PC-9 (cell line): ENCODE measurements at regions not wholly inside any gene's neighbourhood (a gene's known extent, or its start where the extent isn't known, plus 50 kb on each side); places are given as distances from the start of the nearest gene placed in this dataset.

Source experiments
- BruUV-seq: library from RNA; stranded (reverse); fragments of 400-500 nt; replicated peaks from 2 replicates; lab custom pipeline; 2021; lab: Mats Ljungman, UMichigan
- CTCF ChIA-PET: fragments of 300-600 bp; sonication (Branson Sonifier 250); formaldehyde crosslinking; loops from one replicate; lab custom pipeline; 2022; ENCODE audit warnings: antibody characterized with exemption; lab: Charles Lee
- POLR2A ChIA-PET: fragments of 300-600 bp; sonication (Branson Sonifier 250); formaldehyde crosslinking; loops from one replicate; lab custom pipeline; 2022; ENCODE audit warnings: antibody characterized with exemption; ENCODE audit not compliant: unreplicated experiment; lab: Charles Lee
- DNase-seq, 2 experiments: peaks; one replicate each; pipeline versions ENCODE4 v3.0.0 to v3.0.0-alpha.2; 2015 to 2022; ENCODE audit warnings: mixed read lengths in 1 of 2
- H2AFZ ChIP-seq: fragments of 200-600 bp; sonication (generic); 2 replicates; pipeline ENCODE4 v1.8.1; 2017; ENCODE audit warnings: antibody characterized with exemption
- H3F3A ChIP-seq: fragments of 200-600 bp; sonication (generic); 2 replicates; pipeline ENCODE4 v1.8.1; 2017; ENCODE audit warnings: antibody characterized with exemption, mild to moderate bottlenecking, low read depth; ENCODE audit not compliant: insufficient read depth
- H3K27ac ChIP-seq: fragments of 200-600 bp; sonication (generic); 2 replicates; pipeline ENCODE4 v1.6.1; 2016; ENCODE audit warnings: mixed run types
- H3K27me3 ChIP-seq: fragments of 200-600 bp; sonication (generic); 2 replicates; pipeline ENCODE4 v1.6.1; 2016; ENCODE audit warnings: low read depth, mixed run types; ENCODE audit not compliant: insufficient read depth
- H3K36me3 ChIP-seq: fragments of 200-600 bp; sonication (generic); 2 replicates; pipeline ENCODE4 v1.6.1; 2016; ENCODE audit warnings: low read depth, mixed run types
- H3K4me1 ChIP-seq: fragments of 200-600 bp; sonication (generic); replicated peaks from 2 replicates; pipeline ENCODE4 v1.6.1; 2016; ENCODE audit warnings: mixed run types; ENCODE audit not compliant: insufficient read depth
- H3K4me2 ChIP-seq: fragments of 200-600 bp; sonication (generic); 2 replicates; pipeline ENCODE4 v1.6.1; 2017; ENCODE audit warnings: mixed run types
- H3K4me3 ChIP-seq: fragments of 200-600 bp; sonication (generic); 2 replicates; pipeline ENCODE4 v1.6.1; 2016; ENCODE audit warnings: mixed run types
- H3K79me2 ChIP-seq: fragments of 200-600 bp; sonication (generic); 2 replicates; pipeline ENCODE4 v1.6.1; 2017; ENCODE audit warnings: low read depth, mixed run types
- H3K9me2 ChIP-seq: fragments of 200-600 bp; sonication (generic); 2 replicates; pipeline ENCODE4 v1.8.1; 2017; ENCODE audit warnings: mild to moderate bottlenecking; ENCODE audit not compliant: insufficient read depth
- H3K9me3 ChIP-seq: fragments of 200-600 bp; sonication (generic); 2 replicates; pipeline ENCODE4 v1.8.1; 2016; ENCODE audit warnings: low read depth; ENCODE audit not compliant: insufficient read depth
- H4K20me1 ChIP-seq: fragments of 200-600 bp; sonication (generic); 2 replicates; pipeline ENCODE4 v1.8.1; 2017; ENCODE audit not compliant: insufficient read depth
- CTCF ChIP-seq: fragments of 200-600 bp; sonication (generic); conservative IDR thresholded peaks from 2 replicates; pipeline ENCODE4 v1.6.1; 2017; ENCODE audit warnings: mixed run types, antibody characterized with exemption, mild to moderate bottlenecking, moderate library complexity
- EZH2 ChIP-seq: fragments of 200-600 bp; sonication (generic); IDR thresholded peaks from 2 replicates; pipeline ENCODE4 v1.8.0; 2017; ENCODE audit warnings: antibody characterized with exemption, low read depth
- intact Hi-C: fragments of 100-400 bp; cut with micrococcal nuclease; formaldehyde crosslinking; loops from one replicate; pipeline ENCODE4 v1.10.0; 2022; ENCODE audit not compliant: unreplicated experiment

GRCh38 chr13:64311948-64312347, 2896.3 kb upstream of the PCDH20 start:
- no peaks in the 10 kb centered on the region for H3K36me3 ChIP-seq
- H3K9me3 ChIP-seq: no peaks in the 10 kb centered on the region
- ChIA-PET POLR2A (no interaction called here), CTCF (no interaction called here)
- no peaks in the 10 kb centered on the region for H3K79me2 ChIP-seq
- no TSS peak for BruUV-seq
- H3F3A ChIP-seq: no peaks in the 10 kb centered on the region
- no peaks in the 10 kb centered on the region for H3K4me1 ChIP-seq
- no peaks in the 10 kb centered on the region for H3K9me2 ChIP-seq
- H3K4me2 ChIP-seq: no peak overlapping the region
- TF ChIP-seq EZH2 (no peak), CTCF (no peak)
- H3K27ac ChIP-seq: no peak overlapping the region
- DNase-seq: no peak
- intact Hi-C loops: no loop called here
- H3K27me3 ChIP-seq: no peaks in the 10 kb centered on the region
- no peak overlapping the region for H2AFZ ChIP-seq
- no peaks in the 10 kb centered on the region for H4K20me1 ChIP-seq
- no peak overlapping the region for H3K4me3 ChIP-seq

GRCh38 chr13:64311112-64311511, 2895.5 kb upstream of the PCDH20 start:
- Histone ChIP-seq H3K9me3 (no peaks in the 10 kb centered on the region), H3K27me3 (no peaks in the 10 kb centered on the region), H3K4me1 (no peaks in the 10 kb centered on the region), H3K27ac (no peak overlapping the region), H2AFZ (no peak overlapping the region), H3K79me2 (no peaks in the 10 kb centered on the region), H3K4me3 (no peak overlapping the region), H3K4me2 (no peak overlapping the region), H3K9me2 (no peaks in the 10 kb centered on the region), H4K20me1 (no peaks in the 10 kb centered on the region), H3K36me3 (no peaks in the 10 kb centered on the region), H3F3A (no peaks in the 10 kb centered on the region)
- ChIA-PET POLR2A (no interaction called here), CTCF (no interaction called here)
- intact Hi-C loops: no loop called here
- TF ChIP-seq CTCF (no peak), EZH2 (no peak)
- no TSS peak for BruUV-seq
- no peak for DNase-seq

- intact Hi-C loops: loop anchor here (5.0 kb wide), 1 partner anchor 277 kb away; no protein-coding TSS in a partner anchor
- TF ChIP-seq EZH2 (no peak), CTCF (no peak)
- Histone ChIP-seq H3K27ac (no peak overlapping the region), H3F3A (no peaks in the 10 kb centered on the region), H4K20me1 (no peaks in the 10 kb centered on the region), H3K36me3 (no peaks in the 10 kb centered on the region), H3K4me1 (no peaks in the 10 kb centered on the region), H3K79me2 (no peaks in the 10 kb centered on the region), H3K27me3 (no peaks in the 10 kb centered on the region), H2AFZ (no peak overlapping the region), H3K4me2 (no peak overlapping the region), H3K4me3 (no peak overlapping the region), H3K9me2 (no peaks in the 10 kb centered on the region), H3K9me3 (no peaks in the 10 kb centered on the region)
- no peak for DNase-seq
- no TSS peak for BruUV-seq
- ChIA-PET CTCF (interaction anchor here (0.6 kb wide), 1 partner anchor 24 kb away, joined by 5 read pairs; no protein-coding TSS in a partner anchor), POLR2A (no interaction called here)
These were observed 2889.6 kb upstream of the PCDH20 start for GRCh38 chr13:64305246-64305645.
